ENCODE measurements at regions not wholly inside any gene's neighbourhood (a gene's known extent, or its start where the extent isn't known, plus 50 kb on each side); places are given as distances from the start of the nearest gene placed in this dataset.

GRCh38 chrX:21289232-21289631 lies 85.0 kb upstream of the CNKSR2 start:
- H3K18ac ChIP-seq (ENCODE audit: low read depth, low read length) = no peak overlapping the region
- H3K23ac ChIP-seq (ENCODE audit: low read depth, low read length) = no peak overlapping the region
- H2AK9ac ChIP-seq (replicated peaks; ENCODE audit: low read depth, low read length, poor library complexity) = no peak overlapping the region
- no peak overlapping the region for H2AFZ ChIP-seq (replicated peaks; ENCODE audit: low read length, poor library complexity)
- H3K79me1 ChIP-seq (ENCODE audit: low read depth in 1 of 2, low read length in 2 of 2) = no peaks in the 10 kb centered on the region
- no peak overlapping the region for H2BK5ac ChIP-seq (ENCODE audit: low read depth, low read length, poor library complexity, severe bottlenecking)
- H4K8ac ChIP-seq (ENCODE audit: low read depth in 2 of 2, low read length in 2 of 2) = no peak overlapping the region
- WGBS, 2 experiments (ENCODE audit: extremely low coverage in 2 of 2, insufficient read length in 1 of 2) = 20% methylated on average over 1 of the region's 2 CpGs; no CpG with 5 or more reads in 1 of the 2 experiments
- POLR2A ChIA-PET (ENCODE audit: unreplicated experiment) = no interaction called here
- in situ Hi-C loops (cut with MboI; ENCODE audit: low sequenced_read_pairs) = no loop called here
- H3K27me3 ChIP-seq (ENCODE audit: control insufficient read depth, insufficient read depth, low read length) = no peaks in the 10 kb centered on the region
- CTCF ChIA-PET = no interaction called here
- H3K9ac ChIP-seq (ENCODE audit: low read depth, low read length) = no peak overlapping the region
- no peak overlapping the region for H2AK5ac ChIP-seq (ENCODE audit: low read depth, low read length)
- no peaks in the 10 kb centered on the region for H3K9me1 ChIP-seq (ENCODE audit: insufficient read depth, low read length)
- H4K20me1 ChIP-seq (ENCODE audit: insufficient read depth, low read length) = no peaks in the 10 kb centered on the region
- no peak overlapping the region for H3K4me3 ChIP-seq (ENCODE audit: insufficient read depth, low read depth, low read length)
- H3K36me3 ChIP-seq (ENCODE audit: control insufficient read depth, insufficient read depth, low read length) = no peaks in the 10 kb centered on the region
- no peak overlapping the region for H2BK20ac ChIP-seq (ENCODE audit: low read depth, low read length)
- no peaks in the 10 kb centered on the region for H3K4me1 ChIP-seq (ENCODE audit: control insufficient read depth, insufficient read depth, low read length)
- no peak overlapping the region for H3K4ac ChIP-seq (ENCODE audit: low read depth, low read length)
- H3K56ac ChIP-seq (ENCODE audit: extremely low read depth, insufficient read depth, low read length) = no peak overlapping the region
- TF ChIP-seq POLR2A (IDR thresholded peaks at IDR 0.05; ENCODE audit: low read depth, low read length) (no peak), MAZ (IDR thresholded peaks at IDR 0.05; ENCODE audit: borderline replicate concordance, low read depth, low read length) (no peak), RAD21 (IDR thresholded peaks at IDR 0.05; ENCODE audit: low read length) (no peak), SMC3 (IDR thresholded peaks at IDR 0.05; ENCODE audit: low read depth, low read length) (no peak), CHD1 (IDR thresholded peaks at IDR 0.05; ENCODE audit: low read depth, low read length) (no peak)
- TF ChIP-seq, protein P1, sequence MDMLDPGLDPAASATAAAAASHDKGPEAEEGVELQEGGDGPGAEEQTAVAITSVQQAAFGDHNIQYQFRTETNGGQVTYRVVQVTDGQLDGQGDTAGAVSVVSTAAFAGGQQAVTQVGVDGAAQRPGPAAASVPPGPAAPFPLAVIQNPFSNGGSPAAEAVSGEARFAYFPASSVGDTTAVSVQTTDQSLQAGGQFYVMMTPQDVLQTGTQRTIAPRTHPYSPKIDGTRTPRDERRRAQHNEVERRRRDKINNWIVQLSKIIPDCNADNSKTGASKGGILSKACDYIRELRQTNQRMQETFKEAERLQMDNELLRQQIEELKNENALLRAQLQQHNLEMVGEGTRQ (IDR thresholded peaks at IDR 0.05; ENCODE audit: low read depth, low read length) = no peak
- no peak overlapping the region for H3K14ac ChIP-seq (replicated peaks; ENCODE audit: low read depth, low read length)
- no peak for ATAC-seq (ENCODE audit: low read depth)
- H4K5ac ChIP-seq (ENCODE audit: low read depth, low read length) = no peak overlapping the region
- intact Hi-C loops (cut with micrococcal nuclease) = no loop called here
- no peak overlapping the region for H4K91ac ChIP-seq (ENCODE audit: insufficient read depth, low read depth, low read length)
- no peak overlapping the region for H3K4me2 ChIP-seq (ENCODE audit: low read depth, low read length)
- H2BK15ac ChIP-seq (ENCODE audit: low read depth, low read length) = no peak overlapping the region
- H2BK120ac ChIP-seq (ENCODE audit: low read depth, low read length) = no peak overlapping the region
- DNase-seq = no peak
- no peaks in the 10 kb centered on the region for H3K9me3 ChIP-seq (ENCODE audit: control insufficient read depth, insufficient read depth, low read length)
- dilution Hi-C loops (cut with HindIII; ENCODE audit: low sequenced_read_pairs, unreplicated experiment) = no loop called here
- no peak overlapping the region for H3K27ac ChIP-seq (ENCODE audit: insufficient read depth, low read length)
- BruUV-seq (replicated peaks) = no TSS peak

Data from IMR-90 (cell line).